GM19035 (cell line): ENCODE measurements at regions not wholly inside any gene's neighbourhood (a gene's known extent, or its start where the extent isn't known, plus 50 kb on each side); places are given as distances from the start of the nearest gene placed in this dataset.
"Not testable (repeated sequence)": the region's sequence is repeated elsewhere in the genome, so short reads cannot be mapped to it uniquely, and the experiment has no call there.

Experiments
- ATAC-seq: cut with Tn5 transposase; IDR thresholded peaks from one replicate; pipeline ENCODE4 v1.9.1; 2021; ENCODE audit not compliant: unreplicated experiment

DNA sequence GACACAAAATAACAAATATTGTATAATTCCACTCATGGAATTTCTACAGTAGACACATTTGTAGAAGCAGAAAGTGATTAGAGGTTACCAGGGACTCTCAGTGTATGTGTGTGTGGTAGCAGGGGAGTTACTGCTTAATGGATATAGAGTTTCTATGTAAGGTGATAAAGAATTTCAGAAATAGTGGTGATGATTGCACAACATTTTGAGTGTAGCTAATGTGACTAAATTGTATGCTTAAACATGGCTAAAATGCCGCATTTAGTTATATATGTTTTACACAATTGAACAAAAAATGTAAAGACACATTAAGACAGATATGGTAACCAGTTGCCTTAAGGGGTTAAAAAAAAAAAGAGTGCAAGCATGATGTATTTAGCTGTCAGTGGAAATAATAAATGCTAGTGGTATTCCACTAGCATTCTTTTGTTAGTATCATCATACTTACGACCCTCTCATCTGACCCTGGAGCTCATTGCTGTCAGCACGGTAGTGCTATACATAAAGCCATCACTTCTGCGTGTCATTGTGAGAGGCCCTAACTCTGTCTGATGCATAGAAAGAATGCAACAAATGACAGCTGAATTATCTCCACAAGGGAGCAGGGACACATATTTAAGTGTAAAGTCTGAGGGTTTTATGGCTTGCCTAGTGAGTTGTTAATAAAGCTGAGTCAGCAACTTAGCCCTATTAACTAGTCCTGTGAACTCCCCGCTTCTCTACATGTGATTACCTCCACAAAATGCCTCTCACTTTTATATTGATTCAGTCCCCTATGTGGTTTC is 134.1 kb upstream of the RXFP2 start:
- no peak for ATAC-seq

DNA sequence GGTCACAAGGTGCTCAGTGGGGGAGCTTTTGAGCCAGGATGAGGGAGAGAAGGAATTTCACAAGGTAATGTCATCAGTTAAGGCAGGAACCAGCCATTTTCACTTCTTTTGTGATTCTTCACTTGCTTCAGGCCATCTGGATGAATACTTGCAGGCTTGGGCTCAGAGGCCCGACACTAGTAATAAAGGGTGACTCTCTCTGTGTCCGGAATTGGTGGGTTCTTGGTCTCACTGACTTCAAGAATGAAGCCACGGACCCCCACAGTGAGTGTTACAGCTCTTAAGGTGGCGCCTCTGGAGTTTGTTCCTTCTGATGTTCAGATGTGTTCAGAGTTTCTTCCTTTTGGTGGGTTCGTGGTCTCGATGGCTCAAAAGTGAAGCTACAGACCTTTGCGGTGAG is 131.8 kb upstream of the RXFP2 start:
- ATAC-seq: not testable (repeated sequence)

DNA sequence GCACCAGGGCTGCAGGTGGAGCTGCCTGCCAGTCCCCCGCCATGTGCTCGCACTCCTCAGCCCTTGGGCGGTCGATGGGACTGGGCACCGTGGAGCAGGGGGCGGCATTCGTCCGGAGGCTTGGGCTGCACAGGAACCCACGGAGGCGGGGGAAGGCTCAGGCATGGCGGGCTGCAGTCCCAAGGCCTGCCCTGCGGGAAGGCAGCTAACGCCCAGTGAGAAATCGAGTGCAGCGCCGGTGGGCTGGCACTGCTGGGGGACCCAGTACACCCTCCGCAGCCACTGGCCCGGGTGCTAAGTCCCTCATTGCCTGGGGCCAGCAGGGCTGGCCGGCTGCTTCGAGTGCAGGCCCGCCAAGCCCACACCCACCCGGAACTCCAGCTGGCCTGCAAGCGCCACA is 130.5 kb upstream of the RXFP2 start:
- not testable (repeated sequence) for ATAC-seq

DNA sequence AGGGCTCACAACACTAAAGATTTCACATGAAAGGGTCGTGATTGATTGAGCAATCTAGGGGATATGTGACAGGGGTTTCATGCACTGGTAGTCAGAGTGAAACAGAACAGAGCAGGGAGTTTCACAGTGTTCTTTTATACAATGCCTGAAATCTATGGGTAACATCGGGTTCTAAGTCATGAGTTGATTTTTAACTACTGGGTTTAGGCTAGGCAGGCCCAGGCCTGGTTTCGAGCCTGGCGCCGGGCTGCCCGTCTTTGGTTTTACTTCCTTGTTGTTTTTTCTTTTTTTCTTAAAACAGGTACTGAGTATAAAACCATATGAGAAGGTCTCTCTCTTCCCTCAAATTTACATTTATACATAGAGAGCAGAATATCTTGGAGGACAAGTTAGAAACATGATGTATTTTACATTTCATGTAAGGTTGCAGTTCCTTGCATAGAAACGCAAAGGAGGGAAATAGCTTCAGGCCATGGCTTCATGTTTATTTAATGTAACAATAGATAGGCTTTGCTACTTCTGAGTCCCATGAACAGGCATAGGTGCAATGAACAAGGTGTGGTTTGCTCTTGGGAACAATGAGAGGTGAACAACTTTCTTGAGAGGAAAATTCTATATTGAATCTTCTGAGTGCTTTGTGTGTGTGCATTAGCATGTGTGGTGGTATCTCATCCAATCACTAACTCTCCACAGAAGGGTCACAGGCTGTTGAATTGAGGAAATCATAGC is 128.9 kb upstream of the RXFP2 start:
- no peak for ATAC-seq

DNA sequence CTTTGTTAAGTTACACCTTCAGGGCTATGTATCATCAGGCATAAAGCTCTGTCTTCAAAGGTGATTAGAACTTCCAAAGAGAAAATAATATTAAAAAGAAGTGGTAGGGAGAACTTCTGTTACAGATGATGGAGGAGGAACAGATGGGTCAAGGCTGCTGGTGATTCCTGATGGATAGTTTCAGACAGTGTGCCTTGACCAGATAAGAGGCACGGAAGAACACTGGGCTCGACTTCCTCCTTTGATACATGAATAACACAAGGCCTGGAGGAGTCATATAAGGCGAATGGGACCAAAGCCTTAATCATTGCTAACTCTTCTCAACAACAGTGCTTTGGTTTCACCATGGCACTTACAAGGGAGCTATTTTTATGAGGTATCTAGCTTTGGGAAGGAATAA is 128.1 kb upstream of the RXFP2 start:
- no peak for ATAC-seq

DNA sequence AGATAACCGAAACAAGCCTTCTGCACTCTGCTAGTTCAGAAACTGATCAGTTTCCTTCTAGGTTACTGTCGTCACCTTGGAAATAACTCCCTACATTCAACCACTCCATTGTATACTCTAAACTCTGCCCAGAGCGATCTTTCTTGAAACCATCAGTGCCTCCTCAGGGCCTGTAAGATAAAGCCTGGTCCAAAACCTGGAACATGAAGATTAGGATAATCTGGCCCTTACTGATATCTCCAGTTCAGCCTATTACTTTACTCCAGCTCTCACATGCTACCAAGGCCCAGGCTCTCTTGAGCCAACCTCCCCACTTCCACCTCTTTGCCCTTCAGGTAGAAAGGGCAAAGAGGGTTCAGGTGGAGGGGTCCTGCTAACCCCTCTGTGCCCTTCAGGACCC is 125.3 kb upstream of the RXFP2 start:
- no peak for ATAC-seq

DNA sequence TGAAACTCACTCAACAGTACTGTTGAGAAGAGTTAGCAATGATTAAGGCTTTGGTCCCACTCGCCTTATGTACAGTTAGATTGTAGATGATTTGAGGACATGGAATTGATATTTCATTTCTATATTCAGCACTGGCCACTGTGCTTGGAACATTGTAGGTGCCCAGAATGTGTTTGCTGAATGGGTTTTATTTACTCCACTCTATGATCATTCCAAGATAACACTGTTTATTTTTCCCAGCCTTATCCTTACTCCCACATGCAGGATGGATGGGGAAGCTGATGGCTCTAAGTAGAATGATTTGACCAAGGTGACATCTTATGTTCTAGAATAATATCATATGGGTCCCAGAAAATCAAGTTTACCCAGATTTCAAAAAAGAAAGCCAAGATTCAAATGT is 124.6 kb upstream of the RXFP2 start:
- no peak for ATAC-seq

DNA sequence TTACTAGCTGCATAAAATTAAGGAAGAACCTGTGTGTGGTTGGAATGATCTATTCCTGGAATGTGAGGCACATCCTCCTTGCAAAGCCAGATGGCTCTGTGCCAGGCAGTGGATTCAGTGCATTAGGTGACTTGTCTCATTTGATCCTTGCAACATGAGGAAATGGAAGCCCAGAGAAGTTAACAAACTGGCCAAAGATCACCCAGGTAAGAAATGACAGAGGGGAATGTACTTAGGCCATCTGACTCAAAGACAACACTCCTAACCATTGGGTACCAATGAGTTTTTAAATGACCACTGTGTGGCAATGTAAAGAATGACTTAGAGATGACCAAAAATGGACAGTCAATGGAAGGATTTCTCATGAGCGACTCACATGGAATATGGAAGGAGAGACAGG is 114.2 kb upstream of the RXFP2 start:
- ATAC-seq: no peak

DNA sequence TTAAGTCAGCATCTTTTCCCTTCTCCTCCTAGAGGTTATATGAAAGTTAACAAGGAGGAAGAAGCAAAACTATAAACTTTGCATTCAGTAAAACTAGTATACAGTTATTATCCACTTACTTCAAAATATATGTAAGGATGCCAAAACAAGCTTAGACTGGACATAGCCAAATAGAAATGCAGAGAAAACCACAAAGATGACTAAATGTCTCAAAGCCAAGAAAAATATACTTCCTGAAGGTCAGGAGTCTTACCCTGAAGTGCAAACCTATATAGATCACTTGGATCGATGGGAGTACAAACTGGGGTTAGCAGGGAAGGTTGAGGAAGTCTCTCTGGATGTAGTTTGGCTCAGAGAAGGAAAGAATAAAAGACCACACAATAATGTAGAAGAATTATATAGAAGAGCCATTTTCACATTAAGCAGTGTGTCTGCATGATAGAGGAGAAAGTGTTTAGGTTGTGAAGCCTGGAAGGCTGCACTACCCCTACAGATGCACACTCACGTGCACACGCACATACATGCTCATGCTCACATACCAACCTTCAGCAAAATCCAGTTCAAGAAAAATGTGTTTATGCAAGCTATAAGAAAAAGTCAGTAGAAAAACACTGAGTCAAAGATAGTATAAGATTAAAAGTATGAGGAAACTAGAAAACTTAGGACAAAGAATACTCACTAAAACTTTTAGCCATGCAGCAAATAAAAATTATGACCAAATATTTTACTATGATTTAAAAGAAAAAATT is 112.1 kb upstream of the RXFP2 start:
- no peak for ATAC-seq

DNA sequence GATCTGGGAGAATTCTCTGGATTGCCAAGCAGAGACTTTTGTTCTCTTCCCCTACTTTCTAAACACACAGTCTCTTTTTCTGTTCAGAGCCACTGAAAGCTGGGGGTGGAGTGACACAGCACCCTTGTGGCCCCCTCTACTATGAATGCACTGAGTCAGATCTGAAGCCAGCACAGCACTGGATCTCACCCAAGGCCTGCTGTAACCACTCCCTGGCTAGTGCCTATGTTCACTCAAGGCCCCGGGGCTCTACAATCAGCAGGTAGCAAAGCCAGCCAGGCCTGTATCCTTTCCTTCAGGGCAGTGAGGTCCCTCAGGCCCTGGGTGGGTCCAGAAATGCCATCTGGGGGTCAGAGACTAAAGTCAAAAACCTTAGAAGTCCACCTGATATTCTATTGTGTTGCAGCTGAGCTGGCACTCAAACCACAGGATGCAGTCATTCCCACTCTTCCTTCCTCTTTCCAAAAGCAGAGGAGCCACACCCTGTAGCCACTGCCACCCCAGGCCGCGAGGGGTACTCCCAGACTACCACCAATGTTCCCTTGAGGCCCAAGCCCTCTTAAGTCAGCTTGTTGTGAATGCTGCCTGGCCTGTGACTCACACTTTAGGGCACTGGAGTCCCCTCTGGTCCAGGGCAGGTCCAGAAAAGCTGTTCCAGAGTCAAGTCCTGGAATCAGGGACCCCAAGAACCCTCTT is 110.1 kb upstream of the RXFP2 start:
- ATAC-seq: no peak

DNA sequence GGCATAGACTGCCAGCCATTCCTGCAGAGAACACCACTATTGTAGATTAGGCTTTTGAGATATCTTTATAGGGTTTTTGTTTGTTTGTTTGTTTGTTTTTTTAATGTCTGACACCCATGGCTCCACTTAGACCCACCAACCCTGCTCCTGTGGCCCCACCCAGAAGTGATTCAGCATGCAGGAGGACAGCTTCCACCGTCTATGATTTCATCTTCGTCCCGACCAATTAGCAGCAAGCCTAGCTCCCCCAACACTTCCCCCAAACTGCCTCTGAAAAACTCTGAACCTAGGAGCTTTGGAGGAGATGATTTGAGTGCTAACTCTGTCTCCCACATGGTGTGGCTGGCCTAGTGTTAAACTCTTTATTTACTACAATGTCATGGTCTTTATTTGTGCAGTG is 108.3 kb upstream of the RXFP2 start:
- no peak for ATAC-seq

DNA sequence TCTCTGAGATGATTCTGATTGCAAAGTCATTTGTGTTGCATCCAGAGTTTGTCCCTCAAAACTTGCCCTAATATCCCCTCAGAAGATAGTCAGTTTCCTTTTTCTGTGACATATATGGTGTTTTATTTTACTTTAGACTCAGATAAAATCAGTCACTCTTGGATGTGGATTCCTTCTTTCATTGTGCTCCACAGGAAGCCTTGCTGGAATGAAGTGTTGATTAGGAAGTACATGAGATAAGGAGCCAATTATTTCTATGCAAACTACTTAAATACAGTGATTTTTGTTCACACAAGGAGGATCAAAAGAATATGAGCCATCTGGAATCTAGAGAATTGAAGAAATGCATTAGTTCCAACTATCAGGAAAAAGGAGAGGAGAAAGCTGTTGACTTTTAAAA is 107.6 kb upstream of the RXFP2 start:
- ATAC-seq: no peak

DNA sequence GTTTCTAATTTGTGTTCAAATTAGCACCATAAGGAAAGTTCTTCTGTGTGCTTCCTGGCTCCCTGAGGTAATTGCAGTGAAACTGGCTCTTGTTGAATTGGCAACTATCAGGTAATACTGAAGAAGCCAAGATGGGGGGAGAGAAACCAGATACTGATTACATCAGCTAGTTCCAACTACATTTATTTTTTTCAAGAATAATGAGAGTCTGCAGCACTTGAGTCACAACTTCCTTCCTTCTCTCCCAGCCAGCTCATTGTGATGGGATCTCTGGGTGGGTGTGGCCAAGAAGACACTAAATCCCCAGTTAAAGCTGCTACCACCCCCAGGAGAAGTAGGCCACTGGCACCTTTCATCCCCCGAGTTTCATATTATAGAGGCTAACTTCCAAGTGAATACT is 100.7 kb upstream of the RXFP2 start:
- ATAC-seq: no peak

DNA sequence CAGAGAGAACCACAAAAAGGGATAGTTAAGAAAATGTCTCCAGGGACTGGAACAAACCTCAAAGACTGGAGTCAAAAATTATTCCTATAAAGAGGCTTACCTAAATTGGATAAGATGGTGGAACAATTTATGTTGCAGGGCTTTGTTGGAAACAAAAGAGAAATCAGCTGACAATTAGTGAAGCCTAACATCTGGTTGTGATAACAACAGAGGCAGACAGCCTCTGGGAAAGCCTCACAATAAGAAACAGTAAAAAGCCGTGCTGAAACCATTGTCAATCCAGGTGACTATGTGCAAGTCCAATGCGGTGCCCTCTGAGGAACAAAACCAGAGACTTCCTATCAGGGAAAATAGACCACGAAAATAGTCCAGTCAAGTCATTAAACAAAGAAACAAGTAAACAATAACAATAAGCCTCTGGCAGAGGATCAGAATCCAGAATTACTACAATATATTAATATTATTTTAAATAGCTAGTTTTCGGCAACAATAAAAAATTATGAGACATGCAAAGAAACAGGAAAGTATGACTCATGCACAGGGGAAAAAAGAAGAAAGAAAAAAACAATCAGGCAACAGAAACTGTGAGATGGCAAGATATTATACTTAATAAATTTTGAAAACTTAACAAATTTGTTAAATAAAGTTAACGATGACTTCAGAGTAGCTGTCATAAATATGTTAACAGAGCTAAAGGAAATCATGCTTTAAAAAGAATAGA is 99.7 kb upstream of the RXFP2 start:
- ATAC-seq: no peak

DNA sequence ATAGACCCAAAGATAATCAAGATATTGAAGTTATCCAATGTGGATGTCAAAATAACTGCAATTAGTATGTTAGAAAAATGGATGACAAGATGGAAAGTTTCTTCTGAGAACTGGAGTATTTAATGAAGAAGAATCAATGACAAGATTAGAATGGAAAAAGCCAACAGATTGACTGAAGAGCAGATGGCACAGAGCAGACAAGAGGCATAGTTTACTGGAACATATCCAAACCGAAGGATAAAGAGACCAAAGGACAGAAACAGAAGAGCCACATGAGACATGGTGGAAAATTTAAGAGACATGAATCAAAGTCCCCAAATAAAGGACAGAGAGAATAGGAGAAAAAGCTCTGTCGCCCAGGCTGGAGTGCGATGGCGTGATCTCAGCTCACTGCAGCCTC is 89.6 kb upstream of the RXFP2 start:
- no peak for ATAC-seq

DNA sequence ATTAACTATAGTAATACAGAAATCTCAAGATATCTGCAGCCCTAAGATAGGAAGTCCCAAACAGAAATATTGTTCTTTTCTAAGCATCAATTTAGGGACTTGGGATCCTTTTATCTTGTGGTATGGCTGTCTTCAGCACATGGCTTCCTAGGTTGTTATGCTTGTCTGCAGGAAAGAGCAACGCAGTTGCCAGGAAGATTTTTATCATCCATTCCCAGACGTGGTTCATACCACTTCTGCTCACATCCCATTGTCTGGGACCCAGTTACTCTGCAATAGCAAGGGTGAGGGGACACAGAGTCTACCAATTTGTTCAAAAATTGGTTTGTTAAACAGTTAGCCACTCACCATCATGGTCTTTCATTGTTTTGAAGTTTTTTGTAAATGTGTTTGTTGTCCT is 85.6 kb upstream of the RXFP2 start:
- no peak for ATAC-seq

DNA sequence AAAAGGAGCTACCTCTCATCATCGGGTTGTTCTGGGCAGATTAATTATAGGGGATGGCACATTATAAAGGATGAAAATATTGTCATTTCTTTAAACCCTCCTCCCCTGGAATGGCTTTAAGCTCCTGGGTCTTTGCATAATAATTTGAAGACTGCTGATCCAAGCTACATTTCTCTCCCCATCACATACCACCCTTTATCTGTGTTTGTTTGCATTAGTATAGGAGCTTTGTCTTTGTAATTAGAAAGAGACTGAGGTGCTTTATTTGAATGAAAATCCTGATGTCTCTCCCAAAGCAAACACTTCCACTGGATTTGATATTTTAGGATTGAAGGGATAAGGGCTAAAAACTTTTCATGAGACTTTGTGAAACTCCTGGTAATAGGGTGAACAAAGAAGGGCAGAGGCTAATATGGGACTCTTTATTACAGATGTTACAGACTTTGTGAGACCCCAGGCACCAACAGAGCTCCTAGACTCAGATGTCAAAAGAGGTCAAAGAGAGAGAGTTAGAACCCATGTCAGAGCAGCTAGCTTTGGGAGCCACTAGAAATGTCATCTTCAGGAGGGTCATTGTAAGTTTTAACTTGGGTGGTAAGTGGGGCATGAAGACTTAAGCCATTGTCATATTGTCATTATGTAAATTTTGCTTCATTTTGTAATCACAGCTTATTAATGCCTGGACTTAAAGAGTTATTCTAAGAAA is 75.3 kb upstream of the RXFP2 start:
- no peak for ATAC-seq

DNA sequence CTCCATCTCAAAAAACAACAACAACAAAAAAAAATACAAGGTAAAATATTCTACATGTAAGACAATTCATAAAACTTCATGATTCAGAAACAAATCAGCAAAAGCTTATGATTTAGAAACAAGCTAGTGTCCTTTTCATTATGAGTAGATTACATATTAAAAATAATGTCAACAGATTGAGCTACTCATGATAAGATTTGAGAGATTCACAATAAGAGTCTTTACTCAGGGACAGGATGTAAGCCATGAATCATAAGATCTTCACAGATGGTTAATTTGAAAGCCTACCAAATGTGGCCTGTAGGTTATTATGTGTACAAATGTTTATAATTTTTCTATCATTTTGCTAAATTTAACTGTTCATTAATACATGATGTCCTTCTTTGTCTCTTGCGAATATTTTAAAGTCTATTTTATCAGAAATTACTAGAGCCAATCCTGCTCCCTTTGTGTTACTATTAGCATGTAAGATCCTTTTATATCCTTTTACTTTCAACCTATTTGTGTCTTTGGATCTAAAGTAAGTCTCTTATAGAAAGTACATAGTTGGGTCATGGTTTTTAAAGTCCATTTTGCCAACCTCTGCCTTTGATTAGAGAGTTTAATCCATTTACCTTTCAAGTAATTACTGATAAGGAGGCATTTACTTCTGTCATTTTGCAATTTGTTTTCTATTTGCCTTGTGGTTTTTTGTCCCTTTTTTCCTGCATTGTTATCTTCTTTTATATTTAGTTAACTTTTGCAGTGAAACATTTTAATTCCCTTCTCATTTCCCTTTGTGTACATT is 68.3 kb upstream of the RXFP2 start:
- no peak for ATAC-seq

DNA sequence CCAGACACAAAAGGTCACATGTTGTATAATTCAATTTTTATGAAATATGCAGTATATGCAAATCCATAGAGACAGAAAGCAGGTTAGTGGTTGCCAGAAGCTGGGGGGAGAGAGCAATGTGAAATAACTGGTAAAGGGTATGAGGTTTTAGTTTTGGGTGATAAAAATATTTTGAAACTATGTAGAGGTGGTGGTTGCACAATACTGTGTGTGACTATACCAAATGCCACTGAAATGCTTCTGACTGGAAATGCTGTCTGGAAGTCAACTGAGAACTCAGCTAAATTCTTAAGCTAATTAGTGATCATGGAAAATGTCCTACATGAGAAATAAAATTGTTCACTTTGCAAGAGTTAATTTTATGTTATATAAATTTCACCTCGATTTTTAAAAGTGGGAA is 65.3 kb upstream of the RXFP2 start:
- ATAC-seq: no peak
